Body of pancreas (tissue), 4 donors: ENCODE measurements at regions not wholly inside any gene's neighbourhood (a gene's known extent, or its start where the extent isn't known, plus 50 kb on each side); places are given as distances from the start of the nearest gene placed in this dataset.
"Not testable (repeated sequence)": the region's sequence is repeated elsewhere in the genome, so short reads cannot be mapped to it uniquely, and the experiment has no call there.

ENCODE experiments used
- ATAC-seq: fragments of 150-250 bp; one replicate; pipeline ENCODE4 v1.9.1; 2016
- DNase-seq, 4 donors: peaks; one replicate each; pipeline ENCODE4 v3.0.0-alpha.2; 2019
- H3K27ac ChIP-seq, 4 donors: fragments of 200-600 bp; sonication (generic); 1 replicate in 3 of 4; 2 replicates in 1 of 4; pipeline versions ENCODE4 v1.5.1 to v1.6.1; 2016 to 2019; ENCODE audit warnings: mild to moderate bottlenecking in 1 of 4, mixed read lengths in 1 of 4, moderate library complexity in 1 of 4
- H3K27me3 ChIP-seq, 2 donors: fragments of 200-600 bp; sonication (generic); one replicate each; pipeline ENCODE4 v1.6.0; 2016; ENCODE audit warnings: mild to moderate bottlenecking in 1 of 2
- H3K36me3 ChIP-seq, 2 donors: fragments of 200-600 bp; sonication (generic); replicated peaks in 1 of 2; 2 replicates each; pipeline ENCODE4 v1.5.1; 2016; ENCODE audit warnings: low read depth in 2 of 2; ENCODE audit not compliant: insufficient read depth in 1 of 2
- H3K4me1 ChIP-seq: fragments of 200-600 bp; sonication (generic); one replicate; pipeline ENCODE4 v1.6.0; 2016
- H3K4me3 ChIP-seq, 2 donors: fragments of 200-600 bp; sonication (generic); 1 replicate in 1 of 2; 2 replicates in 1 of 2; pipeline ENCODE4 v1.5.1; 2016 to 2019
- H3K9me3 ChIP-seq, 3 donors: fragments of 200-600 bp; sonication (generic); 1 replicate in 2 of 3; 2 replicates in 1 of 3; pipeline ENCODE4 v1.5.1; 2016
- POLR2A ChIP-seq, 3 donors: fragments of 450-650 bp; IDR thresholded peaks; one replicate each; pipeline ENCODE4 v1.6.1; 2016; ENCODE audit warnings: antibody characterized with exemption in 3 of 3, mild to moderate bottlenecking in 2 of 3
- WGBS, 2 donors: methylation state at CpG; one replicate each; pipeline ENCODE4 v1.1.5; 2017; 5-methylcytosine and 5-hydroxymethylcytosine counted together
- intact Hi-C: fragments of 100-400 bp; cut with DNase I; formaldehyde crosslinking; loops from one replicate; pipeline ENCODE4 v1.15.1; 2023
- TF ChIP-seq, protein P1 (sequence below), 7 experiments: fragments of 450-650 bp in 4 of 7; fragments of 200-600 bp in 3 of 7; sonication (generic) in 3 of 7; IDR thresholded peaks; one replicate each; pipeline ENCODE4 v1.5.1; 2016 to 2019; ENCODE audit warnings: antibody characterized with exemption in 7 of 7

DNA sequence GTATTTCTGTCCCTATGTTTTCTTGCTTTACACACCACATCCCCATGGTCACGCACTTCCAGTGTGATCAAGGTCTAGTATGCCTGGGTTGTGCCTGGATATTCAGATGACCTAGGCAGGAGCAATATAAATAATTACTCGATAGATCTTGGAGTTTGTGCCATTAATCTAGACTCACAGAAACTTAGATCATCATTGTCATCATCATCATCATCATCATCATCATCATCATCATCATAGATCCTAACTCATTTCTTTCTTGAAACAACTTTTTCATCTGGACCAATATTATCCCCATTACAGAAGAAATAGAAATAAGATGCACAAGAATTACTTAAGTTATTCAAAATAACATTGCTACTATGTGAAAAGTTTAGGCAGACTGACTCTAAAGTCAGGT lies 130.3 kb upstream of the LRRTM4 start:
- H3K4me3 ChIP-seq, result no peak overlapping the region
- H3K9me3 ChIP-seq, result no peaks in the 10 kb centered on the region
- 73 to 87% methylated on average over 2 of the region's 2 CpGs for WGBS, 2 donors
- ATAC-seq, result no peak
- no peaks in the 10 kb centered on the region for H3K36me3 ChIP-seq
- intact Hi-C loops, result no loop called here
- no peaks in the 10 kb centered on the region for H3K4me1 ChIP-seq
- TF ChIP-seq POLR2A (IDR thresholded peaks at IDR 0.05), result no peak
- TF ChIP-seq, protein P1, sequence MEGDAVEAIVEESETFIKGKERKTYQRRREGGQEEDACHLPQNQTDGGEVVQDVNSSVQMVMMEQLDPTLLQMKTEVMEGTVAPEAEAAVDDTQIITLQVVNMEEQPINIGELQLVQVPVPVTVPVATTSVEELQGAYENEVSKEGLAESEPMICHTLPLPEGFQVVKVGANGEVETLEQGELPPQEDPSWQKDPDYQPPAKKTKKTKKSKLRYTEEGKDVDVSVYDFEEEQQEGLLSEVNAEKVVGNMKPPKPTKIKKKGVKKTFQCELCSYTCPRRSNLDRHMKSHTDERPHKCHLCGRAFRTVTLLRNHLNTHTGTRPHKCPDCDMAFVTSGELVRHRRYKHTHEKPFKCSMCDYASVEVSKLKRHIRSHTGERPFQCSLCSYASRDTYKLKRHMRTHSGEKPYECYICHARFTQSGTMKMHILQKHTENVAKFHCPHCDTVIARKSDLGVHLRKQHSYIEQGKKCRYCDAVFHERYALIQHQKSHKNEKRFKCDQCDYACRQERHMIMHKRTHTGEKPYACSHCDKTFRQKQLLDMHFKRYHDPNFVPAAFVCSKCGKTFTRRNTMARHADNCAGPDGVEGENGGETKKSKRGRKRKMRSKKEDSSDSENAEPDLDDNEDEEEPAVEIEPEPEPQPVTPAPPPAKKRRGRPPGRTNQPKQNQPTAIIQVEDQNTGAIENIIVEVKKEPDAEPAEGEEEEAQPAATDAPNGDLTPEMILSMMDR (IDR thresholded peaks at IDR 0.05), result no peak
- no peak for DNase-seq
- H3K27ac ChIP-seq, result no peak overlapping the region
- no peaks in the 10 kb centered on the region for H3K27me3 ChIP-seq

GRCh38 chr2:77664491-77664890 lies 142.3 kb upstream of the LRRTM4 start:
- no peaks in the 10 kb centered on the region for H3K9me3 ChIP-seq
- 20 to 21% methylated on average over 2 of the region's 2 CpGs for WGBS, 2 donors
- no peak overlapping the region for H3K4me3 ChIP-seq
- H3K36me3 ChIP-seq, result no peaks in the 10 kb centered on the region
- no peaks in the 10 kb centered on the region for H3K4me1 ChIP-seq
- H3K27ac ChIP-seq, result no peak overlapping the region
- no peak for DNase-seq
- ATAC-seq, result no peak
- H3K27me3 ChIP-seq, result no peaks in the 10 kb centered on the region
- TF ChIP-seq POLR2A (IDR thresholded peaks at IDR 0.05), result no peak
- TF ChIP-seq, protein P1 (IDR thresholded peaks at IDR 0.05), result no peak
- intact Hi-C loops, result no loop called here

DNA sequence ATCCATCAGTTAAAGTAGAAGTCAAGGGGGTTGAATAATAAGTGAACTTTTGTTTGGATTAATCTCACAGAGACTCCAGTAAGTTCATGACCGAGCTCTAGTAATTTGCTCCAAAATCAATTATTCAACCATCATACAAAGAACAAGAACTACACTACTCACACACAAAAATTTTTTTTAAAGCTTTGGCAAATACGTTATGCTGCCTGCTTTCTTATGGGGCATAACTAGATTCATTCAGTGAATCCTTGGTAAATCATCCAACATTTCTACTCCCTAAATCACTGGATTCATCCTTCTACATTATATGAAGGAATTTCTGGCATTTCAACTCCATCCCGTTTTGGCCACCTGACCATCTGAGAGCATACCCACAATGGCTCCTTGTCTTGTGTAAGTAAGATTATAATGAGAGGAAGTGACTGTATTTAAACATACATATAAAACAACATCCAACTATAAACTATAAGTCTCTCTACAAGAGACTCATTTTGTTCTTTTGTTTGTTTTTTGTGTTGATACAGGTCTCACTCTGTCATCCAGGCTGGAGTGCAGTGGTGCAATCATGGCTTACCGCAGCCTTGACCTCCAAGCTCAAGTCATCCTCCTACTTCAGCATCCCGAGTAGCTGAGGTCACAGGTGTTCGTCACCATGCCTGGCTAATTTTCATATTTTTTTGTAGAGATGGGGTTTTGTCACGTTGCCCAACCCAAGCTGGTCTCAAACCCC lies 144.2 kb upstream of the LRRTM4 start:
- no peak for TF ChIP-seq POLR2A (IDR thresholded peaks at IDR 0.05)
- TF ChIP-seq, protein P1 (IDR thresholded peaks at IDR 0.05), result no peak
- intact Hi-C loops, result no loop called here
- DNase-seq (no peak), ATAC-seq (no peak)
- no peaks in the 10 kb centered on the region for H3K27me3 ChIP-seq
- H3K4me1 ChIP-seq, result no peaks in the 10 kb centered on the region
- H3K4me3 ChIP-seq, result no peak overlapping the region
- no peaks in the 10 kb centered on the region for H3K36me3 ChIP-seq
- H3K27ac ChIP-seq, result no peak overlapping the region
- no peaks in the 10 kb centered on the region for H3K9me3 ChIP-seq
- WGBS, 2 donors, result 53 to 60% methylated on average over 7 of the region's 7 CpGs

DNA sequence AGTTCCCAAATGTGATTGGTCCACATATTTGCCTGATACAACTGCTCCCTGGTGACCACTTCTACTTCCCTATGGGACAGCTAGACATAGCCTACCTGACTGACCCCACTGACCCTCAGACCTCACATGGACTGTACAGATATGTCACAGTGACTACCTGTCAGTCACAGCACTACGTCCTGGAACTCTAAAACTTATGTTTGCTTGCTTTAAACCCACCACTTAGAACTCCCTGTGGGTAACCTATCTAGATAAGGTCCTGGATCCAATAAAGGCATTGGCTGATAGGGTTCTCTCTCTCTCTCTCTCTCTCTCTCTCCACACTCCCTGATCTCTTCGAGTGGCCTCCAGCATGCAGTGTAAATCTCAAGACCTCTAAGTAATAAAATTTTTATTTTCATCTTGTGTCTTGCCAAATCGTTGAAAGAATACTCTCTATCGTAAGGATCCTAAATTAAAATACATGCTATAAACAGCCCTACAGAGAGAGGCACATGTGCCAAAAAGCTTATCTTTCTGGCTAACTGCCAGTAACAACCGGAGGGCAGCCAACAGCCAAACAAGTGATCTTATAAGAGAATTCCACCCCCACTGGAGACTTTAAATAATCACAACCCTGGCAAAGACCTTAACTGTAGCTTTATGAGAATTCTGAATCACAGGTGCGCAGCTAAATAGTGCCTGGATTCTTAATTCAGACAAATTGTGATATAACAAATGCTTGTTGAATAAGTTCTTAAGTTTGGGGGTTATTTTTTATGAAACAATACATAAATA lies 162.6 kb upstream of the LRRTM4 start:
- H3K27ac ChIP-seq, H3K4me3 ChIP-seq, H3K27me3 ChIP-seq, H3K9me3 ChIP-seq, H3K4me1 ChIP-seq, H3K36me3 ChIP-seq, intact Hi-C loops: not testable (repeated sequence)
- 6 to 14% methylated on average over 6 of the region's 6 CpGs for WGBS, 2 donors
- ATAC-seq (peak; percentile 86), DNase-seq (peak in 2 of 4 donors; percentile 14)

- Histone ChIP-seq H3K27me3 (no peaks in the 10 kb centered on the region), H3K27ac (no peak overlapping the region), H3K36me3 (no peaks in the 10 kb centered on the region), H3K4me1 (no peaks in the 10 kb centered on the region), H3K9me3 (no peaks in the 10 kb centered on the region), H3K4me3 (no peak overlapping the region)
- WGBS, 2 donors, result 64 to 100% methylated on average over 1 of the region's 1 CpG
- ATAC-seq (no peak), DNase-seq (no peak)
- intact Hi-C loops, result no loop called here
- TF ChIP-seq POLR2A (IDR thresholded peaks at IDR 0.05), result no peak
- TF ChIP-seq, protein P1 (IDR thresholded peaks at IDR 0.05), result no peak
Observed at GRCh38 chr2:77712601-77713000, 190.4 kb upstream of the LRRTM4 start.
